ENCODE measurements at regions not wholly inside any gene's neighbourhood (a gene's known extent, or its start where the extent isn't known, plus 50 kb on each side); places are given as distances from the start of the nearest gene placed in this dataset.

DNA sequence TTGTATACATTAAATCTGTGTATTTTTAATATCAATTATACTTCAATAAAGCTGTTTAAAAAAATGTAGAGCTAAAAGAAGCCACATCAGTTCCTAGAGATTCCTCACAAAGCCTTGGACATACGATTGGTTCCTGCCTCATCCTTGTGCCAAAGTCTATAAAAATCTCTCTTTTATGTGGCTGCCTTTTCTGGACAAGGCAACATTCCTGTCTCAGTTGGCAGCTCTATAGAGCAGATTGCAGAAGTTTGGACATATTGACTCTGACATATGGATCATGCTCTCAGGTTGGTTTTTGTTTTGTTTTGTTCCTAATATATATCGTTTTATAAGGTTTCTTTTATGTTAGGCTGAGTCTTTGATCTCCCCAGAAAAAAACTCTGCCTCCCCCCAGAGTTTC, 148.9 kb downstream of the MAFB start:
- no peak overlapping the region for H3K4me3 ChIP-seq (ENCODE audit: control insufficient read depth, low read depth, low read length)
- no peak for TF ChIP-seq CTCF (conservative IDR thresholded peaks at IDR 0.05; ENCODE audit: control insufficient read depth, insufficient read depth, low read depth, low read length)

DNA sequence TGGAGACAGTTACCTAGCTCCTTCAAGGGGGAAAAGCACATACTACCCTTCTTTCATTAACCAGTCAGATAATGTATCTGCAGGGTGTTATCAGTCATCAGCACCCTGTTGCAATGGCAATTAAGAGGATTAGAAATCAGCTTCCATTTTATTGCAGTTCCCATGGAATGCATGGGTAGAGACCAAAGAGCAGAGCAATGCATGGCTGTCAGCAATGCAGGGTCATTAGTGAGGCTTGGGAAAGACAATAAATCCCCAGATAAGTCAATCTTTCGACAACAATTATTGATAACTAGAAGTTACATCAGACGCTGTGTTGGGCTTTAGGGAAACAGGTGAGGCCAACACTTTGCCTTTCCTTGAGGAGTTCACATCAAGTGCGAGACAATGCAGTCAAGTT, 150.9 kb downstream of the MAFB start:
- DNase-seq (ENCODE audit: low read depth) = no peak
- TF ChIP-seq CTCF (conservative IDR thresholded peaks at IDR 0.05; ENCODE audit: control insufficient read depth, insufficient read depth, low read depth, low read length) = no peak
- H3K4me3 ChIP-seq (ENCODE audit: control insufficient read depth, low read depth, low read length) = no peak overlapping the region

More for the DNA sequence above, 148.9 kb downstream of the MAFB start:
- no peak for DNase-seq (ENCODE audit: low read depth)

GRCh38 chr20:40536808-40537207, 152.2 kb downstream of the MAFB start:
- H3K4me3 ChIP-seq (ENCODE audit: control insufficient read depth, low read depth, low read length) = no peak overlapping the region
- TF ChIP-seq CTCF (conservative IDR thresholded peaks at IDR 0.05; ENCODE audit: control insufficient read depth, insufficient read depth, low read depth, low read length) = no peak
- peak; percentile 64 for DNase-seq (ENCODE audit: low read depth)

- H3K4me3 ChIP-seq (ENCODE audit: control insufficient read depth, low read depth, low read length) = no peak overlapping the region
- DNase-seq (ENCODE audit: low read depth) = peak; percentile 28
- TF ChIP-seq CTCF (conservative IDR thresholded peaks at IDR 0.05; ENCODE audit: control insufficient read depth, insufficient read depth, low read depth, low read length) = no peak
Observed at GRCh38 chr20:40535816-40536215, 153.2 kb downstream of the MAFB start.

DNA sequence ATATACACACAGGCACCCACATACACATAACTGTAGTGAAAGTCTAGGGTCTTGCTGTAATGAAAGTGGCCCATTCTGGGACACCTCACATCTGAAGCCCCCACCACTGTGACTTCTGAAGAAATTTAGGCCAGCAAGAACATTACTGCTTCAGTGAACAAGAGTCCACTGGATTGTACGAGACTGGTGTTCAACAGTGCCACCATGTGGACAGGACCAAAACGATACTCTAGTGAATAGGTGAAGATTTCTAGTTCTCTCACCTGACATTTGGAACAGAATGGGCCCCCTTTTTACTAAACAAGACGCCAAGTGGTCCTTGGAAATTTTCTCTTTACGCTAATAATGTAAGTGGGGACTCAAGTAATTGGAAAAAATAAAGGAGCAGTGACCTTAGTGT, 156.9 kb downstream of the MAFB start:
- peak; percentile 58 for TF ChIP-seq CTCF (conservative IDR thresholded peaks at IDR 0.05; ENCODE audit: control insufficient read depth, insufficient read depth, low read depth, low read length)
- peak; percentile 53 for DNase-seq (ENCODE audit: low read depth)

GRCh38 chr20:40525351-40525750, 163.7 kb downstream of the MAFB start:
- TF ChIP-seq CTCF (conservative IDR thresholded peaks at IDR 0.05; ENCODE audit: control insufficient read depth, insufficient read depth, low read depth, low read length) = no peak
- DNase-seq (ENCODE audit: low read depth) = peak; percentile 68
- no peak overlapping the region for H3K4me3 ChIP-seq (ENCODE audit: control insufficient read depth, low read depth, low read length)

More for the DNA sequence above, 156.9 kb downstream of the MAFB start:
- no peak overlapping the region for H3K4me3 ChIP-seq (ENCODE audit: control insufficient read depth, low read depth, low read length)

DNA sequence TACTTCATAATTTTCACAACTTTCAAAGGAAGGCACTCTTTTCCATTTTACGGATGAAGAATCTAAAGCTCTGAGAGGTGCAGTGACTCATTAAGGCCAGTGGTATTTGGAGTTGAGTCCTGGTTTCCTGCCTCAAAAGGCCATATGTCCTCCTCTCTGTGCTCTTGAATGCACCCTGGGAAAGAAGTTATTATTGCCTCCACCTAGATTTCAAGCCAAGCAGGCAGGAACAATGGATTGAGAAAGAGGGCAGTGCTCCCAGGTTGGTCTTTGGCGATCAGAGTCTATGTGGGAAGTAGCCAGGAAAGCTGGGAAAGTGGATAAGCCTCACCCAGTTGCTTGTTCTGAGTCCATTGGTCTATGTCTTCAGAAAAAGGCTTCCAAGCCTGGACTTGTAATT, 165.0 kb downstream of the MAFB start:
- TF ChIP-seq CTCF (conservative IDR thresholded peaks at IDR 0.05; ENCODE audit: control insufficient read depth, insufficient read depth, low read depth, low read length) = no peak
- peak; percentile 27 for DNase-seq (ENCODE audit: low read depth)
- no peak overlapping the region for H3K4me3 ChIP-seq (ENCODE audit: control insufficient read depth, low read depth, low read length)
